ENCODE measurements at regions not wholly inside any gene's neighbourhood (a gene's known extent, or its start where the extent isn't known, plus 50 kb on each side); places are given as distances from the start of the nearest gene placed in this dataset.

DNA sequence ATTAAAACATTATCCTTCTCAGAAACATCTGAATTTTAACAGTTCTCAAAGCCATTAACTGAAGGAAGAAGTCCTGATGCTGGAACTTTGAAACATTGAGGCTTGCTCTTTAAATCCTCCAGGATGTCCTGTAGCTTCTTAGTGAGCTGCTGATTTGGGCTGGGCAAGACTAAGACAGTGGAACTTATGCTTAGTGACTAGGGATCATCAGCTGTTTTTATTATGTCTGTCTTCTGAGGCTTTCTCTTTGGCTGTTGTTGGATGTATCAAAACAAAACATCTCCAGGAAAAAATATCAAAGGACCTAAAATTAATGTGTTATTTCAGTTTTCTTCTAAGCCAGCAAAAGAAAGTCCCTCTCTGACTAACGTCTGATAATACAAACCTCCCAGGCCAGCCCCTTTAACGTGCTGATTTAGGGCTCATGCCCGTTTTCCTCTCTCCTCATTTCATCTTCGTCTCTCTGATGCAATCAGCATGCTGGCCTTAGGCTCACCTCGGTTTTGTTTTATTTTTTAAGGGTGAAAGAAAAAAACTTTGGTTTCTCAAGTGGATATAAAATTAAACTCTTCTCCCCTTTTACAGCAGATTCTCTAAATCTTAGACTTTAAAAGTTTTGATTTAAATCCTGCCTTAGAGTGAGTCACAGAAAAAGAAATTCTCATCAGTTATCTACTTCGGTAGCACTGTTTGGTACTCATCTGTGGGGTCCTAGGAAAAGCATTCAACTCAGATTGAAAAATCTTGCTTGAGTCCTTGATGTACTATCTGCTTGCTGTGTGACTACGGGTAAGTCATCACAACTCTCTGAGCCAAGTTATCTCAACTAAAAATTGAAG lies 106.2 kb upstream of the CCDC91 start:
- TF ChIP-seq POLR2A (IDR thresholded peaks at IDR 0.05; ENCODE audit: extremely low read depth, insufficient read length) (no peak), MYC (IDR thresholded peaks at IDR 0.05; ENCODE audit: low read depth, low read length) (no peak), MAX (IDR thresholded peaks at IDR 0.05; ENCODE audit: low read depth, low read length) (no peak)
- TF ChIP-seq, protein P1, sequence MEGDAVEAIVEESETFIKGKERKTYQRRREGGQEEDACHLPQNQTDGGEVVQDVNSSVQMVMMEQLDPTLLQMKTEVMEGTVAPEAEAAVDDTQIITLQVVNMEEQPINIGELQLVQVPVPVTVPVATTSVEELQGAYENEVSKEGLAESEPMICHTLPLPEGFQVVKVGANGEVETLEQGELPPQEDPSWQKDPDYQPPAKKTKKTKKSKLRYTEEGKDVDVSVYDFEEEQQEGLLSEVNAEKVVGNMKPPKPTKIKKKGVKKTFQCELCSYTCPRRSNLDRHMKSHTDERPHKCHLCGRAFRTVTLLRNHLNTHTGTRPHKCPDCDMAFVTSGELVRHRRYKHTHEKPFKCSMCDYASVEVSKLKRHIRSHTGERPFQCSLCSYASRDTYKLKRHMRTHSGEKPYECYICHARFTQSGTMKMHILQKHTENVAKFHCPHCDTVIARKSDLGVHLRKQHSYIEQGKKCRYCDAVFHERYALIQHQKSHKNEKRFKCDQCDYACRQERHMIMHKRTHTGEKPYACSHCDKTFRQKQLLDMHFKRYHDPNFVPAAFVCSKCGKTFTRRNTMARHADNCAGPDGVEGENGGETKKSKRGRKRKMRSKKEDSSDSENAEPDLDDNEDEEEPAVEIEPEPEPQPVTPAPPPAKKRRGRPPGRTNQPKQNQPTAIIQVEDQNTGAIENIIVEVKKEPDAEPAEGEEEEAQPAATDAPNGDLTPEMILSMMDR (IDR thresholded peaks at IDR 0.05; ENCODE audit: low read depth, low read length), result no peak
- DNase-seq (ENCODE audit: low read depth), result no peak
- H3K4me3 ChIP-seq (ENCODE audit: low read depth, low read length), result no peak overlapping the region

DNA sequence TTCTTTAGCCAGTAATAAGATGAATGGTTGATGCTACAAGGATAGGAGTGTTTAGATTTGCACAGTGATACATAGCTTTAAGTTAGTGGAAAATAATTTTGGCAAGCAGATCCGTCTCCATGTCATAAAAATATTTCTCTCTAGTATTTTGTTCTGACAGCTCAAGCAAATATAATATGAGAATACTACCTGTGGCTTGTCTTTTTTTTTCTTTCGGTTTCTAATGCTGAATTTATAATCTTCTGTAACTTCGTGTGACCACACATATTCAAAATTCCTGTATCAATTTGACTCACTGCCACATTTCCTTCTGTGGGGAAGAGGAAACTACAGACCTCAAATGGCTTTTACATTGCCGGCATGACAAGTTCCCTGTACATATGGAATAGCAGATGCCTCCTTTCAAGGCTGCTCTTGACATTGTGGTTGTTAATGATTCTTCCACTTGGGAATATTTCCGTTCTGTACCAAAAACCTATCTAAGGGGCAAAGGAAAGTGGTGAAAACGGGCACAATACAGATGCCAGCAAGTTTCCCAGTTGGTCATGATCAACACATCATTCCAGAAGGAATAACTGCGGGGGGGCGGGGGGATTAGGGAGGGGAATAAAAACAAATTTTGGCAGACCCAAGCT lies 103.6 kb upstream of the CCDC91 start:
- no peak overlapping the region for H3K4me3 ChIP-seq (ENCODE audit: low read depth, low read length)
- DNase-seq (ENCODE audit: low read depth), result no peak
- TF ChIP-seq MYC (IDR thresholded peaks at IDR 0.05; ENCODE audit: low read depth, low read length) (no peak), MAX (IDR thresholded peaks at IDR 0.05; ENCODE audit: low read depth, low read length) (no peak), POLR2A (IDR thresholded peaks at IDR 0.05; ENCODE audit: extremely low read depth, insufficient read length) (no peak)
- TF ChIP-seq, protein P1 (IDR thresholded peaks at IDR 0.05; ENCODE audit: low read depth, low read length), result no peak

GRCh38 chr12:28088566-28089272 lies 101.5 kb upstream of the CCDC91 start:
- no peak for DNase-seq (ENCODE audit: low read depth)
- no peak overlapping the region for H3K4me3 ChIP-seq (ENCODE audit: low read depth, low read length)
- TF ChIP-seq, protein P1 (IDR thresholded peaks at IDR 0.05; ENCODE audit: low read depth, low read length), result no peak
- TF ChIP-seq MAX (IDR thresholded peaks at IDR 0.05; ENCODE audit: low read depth, low read length), result no peak
- no peak for TF ChIP-seq POLR2A (IDR thresholded peaks at IDR 0.05; ENCODE audit: extremely low read depth, insufficient read length)

DNA sequence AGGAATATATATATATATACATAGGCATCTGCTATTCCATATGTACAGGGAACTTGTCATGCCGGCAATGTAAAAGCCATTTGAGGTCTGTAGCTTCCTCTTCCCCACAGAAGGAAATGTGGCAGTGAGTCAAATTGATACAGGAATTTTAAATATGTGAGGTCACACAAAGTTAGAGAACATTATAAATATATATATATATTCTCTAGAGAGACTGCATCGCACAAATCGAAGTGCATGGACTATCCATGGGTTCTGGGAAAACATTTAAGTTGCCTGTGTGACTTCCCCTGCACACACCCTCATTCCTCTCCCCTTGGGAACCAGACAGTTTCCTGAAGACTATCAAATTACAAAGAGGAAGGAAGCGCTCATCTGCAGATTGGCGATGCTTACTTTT lies 100.9 kb upstream of the CCDC91 start:
- TF ChIP-seq MAX (IDR thresholded peaks at IDR 0.05; ENCODE audit: low read depth, low read length) (no peak), MYC (IDR thresholded peaks at IDR 0.05; ENCODE audit: low read depth, low read length) (no peak), POLR2A (IDR thresholded peaks at IDR 0.05; ENCODE audit: extremely low read depth, insufficient read length) (no peak)
- TF ChIP-seq, protein P1 (IDR thresholded peaks at IDR 0.05; ENCODE audit: low read depth, low read length), result no peak
- no peak overlapping the region for H3K4me3 ChIP-seq (ENCODE audit: low read depth, low read length)
- DNase-seq (ENCODE audit: low read depth), result peak; percentile 42

- TF ChIP-seq, protein P1 (IDR thresholded peaks at IDR 0.05; ENCODE audit: low read depth, low read length), result no peak
- TF ChIP-seq MAX (IDR thresholded peaks at IDR 0.05; ENCODE audit: low read depth, low read length), result no peak
- no peak for TF ChIP-seq POLR2A (IDR thresholded peaks at IDR 0.05; ENCODE audit: extremely low read depth, insufficient read length)
- no peak for TF ChIP-seq MYC (IDR thresholded peaks at IDR 0.05; ENCODE audit: low read depth, low read length)
- DNase-seq (ENCODE audit: low read depth), result no peak
- H3K4me3 ChIP-seq (ENCODE audit: low read depth, low read length), result no peak overlapping the region
Measured at GRCh38 chr12:28090835-28091234, 99.4 kb upstream of the CCDC91 start.
